Small intestine (tissue), 7 donors: ENCODE measurements at regions not wholly inside any gene's neighbourhood (a gene's known extent, or its start where the extent isn't known, plus 50 kb on each side); places are given as distances from the start of the nearest gene placed in this dataset.

Experiments
- DNase-seq, 2 donors: peaks; one replicate each; pipeline versions ENCODE4 v3.0.0 to v3.0.0-alpha.2; 2013
- FAIRE-seq: peaks from 2 replicates; lab custom pipeline; 2012; peaks lifted over from hg19 to GRCh38; lab: Jason Lieb, UNC
- H3K27ac ChIP-seq, 3 donors: one replicate each; pipeline ENCODE4 v1.5.1; 2013; ENCODE audit warnings: low read length in 2 of 3, mild to moderate bottlenecking in 2 of 3, control low read depth in 1 of 3, inconsistent platforms in 1 of 3, low read depth in 1 of 3, moderate library complexity in 1 of 3
- H3K27me3 ChIP-seq, 3 donors: one replicate each; pipeline ENCODE4 v1.6.1; 2013; ENCODE audit warnings: low read length in 3 of 3, inconsistent platforms in 1 of 3; ENCODE audit not compliant: control insufficient read depth in 3 of 3, insufficient read depth in 3 of 3
- H3K36me3 ChIP-seq, 3 donors: one replicate each; pipeline ENCODE4 v1.6.1; 2013; ENCODE audit warnings: low read length in 3 of 3, inconsistent platforms in 1 of 3, low read depth in 1 of 3, mild to moderate bottlenecking in 1 of 3, moderate library complexity in 1 of 3; ENCODE audit not compliant: control insufficient read depth in 3 of 3, insufficient read depth in 2 of 3
- H3K4me1 ChIP-seq, 3 donors: one replicate each; pipeline ENCODE4 v1.6.1; 2013; ENCODE audit warnings: low read length in 2 of 3, inconsistent platforms in 1 of 3, low read depth in 1 of 3, mild to moderate bottlenecking in 1 of 3, moderate library complexity in 1 of 3; ENCODE audit not compliant: control insufficient read depth in 3 of 3, insufficient read depth in 2 of 3
- H3K4me3 ChIP-seq, 3 donors: one replicate each; pipeline ENCODE4 v1.5.1; 2013; ENCODE audit warnings: low read length in 3 of 3, control low read depth in 1 of 3, inconsistent platforms in 1 of 3, low read depth in 1 of 3, mild to moderate bottlenecking in 1 of 3, moderate library complexity in 1 of 3
- H3K9me3 ChIP-seq, 2 donors: one replicate each; pipeline ENCODE4 v1.6.1; 2013; ENCODE audit warnings: low read depth in 1 of 2, low read length in 1 of 2; ENCODE audit not compliant: control insufficient read depth in 2 of 2, insufficient read depth in 1 of 2
- WGBS, 3 donors: extraction: QIAGEN DNeasy Blood & Tissue Kit; methylation state at CpG; one replicate each; pipeline ENCODE4 v1.1.7; 2013; 5-methylcytosine and 5-hydroxymethylcytosine counted together
- donor health status: healthy with polysubstance abuse.
- donor health status: control.
- donor health status: control.
- donor health status: Bipolar disorder and iron deficiency.
- donor health status: healthy.

- peak overlapping the region; percentile 69 to 90 (median 82) for H3K27ac ChIP-seq
- WGBS, 3 donors = 19 to 60% (median 44%) methylated on average over 11 of the region's 11 CpGs
- H3K9me3 ChIP-seq = no peaks in the 10 kb centered on the region
- DNase-seq = peak; percentile 91 to 92
- no peak for FAIRE-seq
- peaks cover 0 to 46% (median 6%) of the 10 kb centered on the region in 3 donors for H3K4me1 ChIP-seq
- no peaks in the 10 kb centered on the region for H3K36me3 ChIP-seq
- H3K4me3 ChIP-seq = peak overlapping the region; percentile 4 to 64 (median 52)
- no peaks in the 10 kb centered on the region for H3K27me3 ChIP-seq
These were observed 396.0 kb upstream of the C2CD4B start for GRCh38 chr15:62561059-62561519.

- Histone ChIP-seq H3K27ac (peak overlapping the region; percentile 69 to 90 (median 82)), H3K4me3 (peak overlapping the region; percentile 4 to 64 (median 52)), H3K27me3 (no peaks in the 10 kb centered on the region), H3K4me1 (peaks cover 0 to 46% (median 6%) of the 10 kb centered on the region in 3 donors), H3K9me3 (no peaks in the 10 kb centered on the region), H3K36me3 (no peaks in the 10 kb centered on the region)
- 26 to 59% (median 34%) methylated on average over 8 of the region's 8 CpGs for WGBS, 3 donors
- FAIRE-seq (no peak), DNase-seq (peak in 1 of 2 donors; percentile 42)
These were observed 396.5 kb upstream of the C2CD4B start for GRCh38 chr15:62561571-62561970.

GRCh38 chr15:62564886-62565633 lies 400.0 kb upstream of the C2CD4B start:
- DNase-seq = peak in 1 of 2 donors; percentile 42
- WGBS, 3 donors = 56 to 77% (median 66%) methylated on average over 4 of the region's 4 CpGs
- Histone ChIP-seq H3K4me3 (no peak overlapping the region), H3K36me3 (peaks cover 0 to 8% (median 0%) of the 10 kb centered on the region in 3 donors), H3K4me1 (peaks cover 1 to 40% (median 6%) of the 10 kb centered on the region in 3 donors), H3K27me3 (no peaks in the 10 kb centered on the region), H3K27ac (no peak overlapping the region), H3K9me3 (no peaks in the 10 kb centered on the region)
- no peak for FAIRE-seq

- no peak overlapping the region for H3K4me3 ChIP-seq
- peaks cover 1 to 40% (median 9%) of the 10 kb centered on the region in 3 donors for H3K4me1 ChIP-seq
- H3K27me3 ChIP-seq = no peaks in the 10 kb centered on the region
- H3K27ac ChIP-seq = no peak overlapping the region
- no peaks in the 10 kb centered on the region for H3K9me3 ChIP-seq
- DNase-seq = no peak
- 69 to 81% (median 76%) methylated on average over 3 of the region's 3 CpGs for WGBS, 3 donors
- H3K36me3 ChIP-seq = peaks cover 0 to 8% (median 0%) of the 10 kb centered on the region in 3 donors
- no peak for FAIRE-seq
These were observed 400.5 kb upstream of the C2CD4B start for GRCh38 chr15:62565634-62566026.

GRCh38 chr15:62566248-62566647 lies 401.2 kb upstream of the C2CD4B start:
- WGBS, 3 donors = 69 to 80% (median 71%) methylated on average over 5 of the region's 5 CpGs
- Histone ChIP-seq H3K36me3 (peaks cover 0 to 8% (median 0%) of the 10 kb centered on the region in 3 donors), H3K9me3 (no peaks in the 10 kb centered on the region), H3K4me1 (peaks cover 1 to 42% (median 10%) of the 10 kb centered on the region in 3 donors), H3K27me3 (no peaks in the 10 kb centered on the region), H3K27ac (no peak overlapping the region), H3K4me3 (no peak overlapping the region)
- DNase-seq (no peak), FAIRE-seq (no peak)

- Histone ChIP-seq H3K4me1 (peaks cover 1 to 48% (median 10%) of the 10 kb centered on the region in 3 donors), H3K36me3 (peaks cover 0 to 16% (median 0%) of the 10 kb centered on the region in 3 donors), H3K27me3 (no peaks in the 10 kb centered on the region), H3K9me3 (no peaks in the 10 kb centered on the region), H3K27ac (no peak overlapping the region), H3K4me3 (no peak overlapping the region)
- FAIRE-seq (no peak), DNase-seq (no peak)
- 82 to 91% (median 82%) methylated on average over 9 of the region's 9 CpGs for WGBS, 3 donors
These were observed 402.4 kb upstream of the C2CD4B start for GRCh38 chr15:62567501-62567900.

GRCh38 chr15:62568004-62568403 lies 402.9 kb upstream of the C2CD4B start:
- Histone ChIP-seq H3K27me3 (no peaks in the 10 kb centered on the region), H3K4me3 (no peak overlapping the region), H3K27ac (no peak overlapping the region), H3K36me3 (peaks cover 0 to 20% (median 0%) of the 10 kb centered on the region in 3 donors), H3K4me1 (peaks cover 1 to 49% (median 10%) of the 10 kb centered on the region in 3 donors), H3K9me3 (no peaks in the 10 kb centered on the region)
- WGBS, 3 donors = 28 to 68% (median 49%) methylated on average over 7 of the region's 7 CpGs
- FAIRE-seq (no peak), DNase-seq (peak in 1 of 2 donors; percentile 56)

- Histone ChIP-seq H3K27me3 (no peaks in the 10 kb centered on the region), H3K4me1 (peaks cover 1 to 46% (median 10%) of the 10 kb centered on the region in 3 donors), H3K9me3 (no peaks in the 10 kb centered on the region), H3K27ac (no peak overlapping the region), H3K4me3 (no peak overlapping the region), H3K36me3 (peaks cover 0 to 25% (median 0%) of the 10 kb centered on the region in 3 donors)
- WGBS, 3 donors = 80 to 89% (median 86%) methylated on average over 6 of the region's 6 CpGs
- FAIRE-seq (no peak), DNase-seq (no peak)
These were observed 403.6 kb upstream of the C2CD4B start for GRCh38 chr15:62568702-62569101.
